ENCODE measurements at regions not wholly inside any gene's neighbourhood (a gene's known extent, or its start where the extent isn't known, plus 50 kb on each side); places are given as distances from the start of the nearest gene placed in this dataset.

DNA sequence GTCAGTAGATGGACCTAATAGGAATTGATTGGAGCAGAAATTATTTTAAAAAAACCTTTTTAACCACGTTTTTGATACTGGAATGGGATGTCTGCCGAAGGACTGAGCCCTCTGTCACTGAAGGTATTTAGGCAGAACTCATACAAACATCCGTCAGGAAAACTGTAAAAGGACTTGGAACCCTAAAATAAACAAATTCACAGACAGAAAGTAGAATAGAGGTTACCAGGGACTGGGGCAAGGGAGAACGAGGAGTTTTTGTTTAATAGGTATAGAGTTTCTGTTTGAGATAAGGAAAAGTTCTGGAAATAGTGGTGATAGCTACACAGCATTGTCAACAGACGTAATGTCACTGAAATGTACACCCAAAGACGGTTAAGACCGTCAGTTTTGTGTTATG lies 105.5 kb downstream of the BCOR start:
- TF ChIP-seq, protein P1, sequence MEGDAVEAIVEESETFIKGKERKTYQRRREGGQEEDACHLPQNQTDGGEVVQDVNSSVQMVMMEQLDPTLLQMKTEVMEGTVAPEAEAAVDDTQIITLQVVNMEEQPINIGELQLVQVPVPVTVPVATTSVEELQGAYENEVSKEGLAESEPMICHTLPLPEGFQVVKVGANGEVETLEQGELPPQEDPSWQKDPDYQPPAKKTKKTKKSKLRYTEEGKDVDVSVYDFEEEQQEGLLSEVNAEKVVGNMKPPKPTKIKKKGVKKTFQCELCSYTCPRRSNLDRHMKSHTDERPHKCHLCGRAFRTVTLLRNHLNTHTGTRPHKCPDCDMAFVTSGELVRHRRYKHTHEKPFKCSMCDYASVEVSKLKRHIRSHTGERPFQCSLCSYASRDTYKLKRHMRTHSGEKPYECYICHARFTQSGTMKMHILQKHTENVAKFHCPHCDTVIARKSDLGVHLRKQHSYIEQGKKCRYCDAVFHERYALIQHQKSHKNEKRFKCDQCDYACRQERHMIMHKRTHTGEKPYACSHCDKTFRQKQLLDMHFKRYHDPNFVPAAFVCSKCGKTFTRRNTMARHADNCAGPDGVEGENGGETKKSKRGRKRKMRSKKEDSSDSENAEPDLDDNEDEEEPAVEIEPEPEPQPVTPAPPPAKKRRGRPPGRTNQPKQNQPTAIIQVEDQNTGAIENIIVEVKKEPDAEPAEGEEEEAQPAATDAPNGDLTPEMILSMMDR (IDR thresholded peaks at IDR 0.05; ENCODE audit: insufficient read depth, low read length, poor library complexity, severe bottlenecking): no peak
- TF ChIP-seq EZH2phosphoT487 (conservative IDR thresholded peaks at IDR 0.05; ENCODE audit: low read length): no peak
